Nephron progenitor cell (in vitro differentiated cells): ENCODE measurements at regions not wholly inside any gene's neighbourhood (a gene's known extent, or its start where the extent isn't known, plus 50 kb on each side); places are given as distances from the start of the nearest gene placed in this dataset.

Experiments
- DNase-seq: peaks from one replicate; pipeline ENCODE4 v3.0.0; 2021
- H3K27ac Mint-ChIP-seq: 2 replicates; pipeline ENCODE4 v1.8.0; 2021; ENCODE audit warnings: mild to moderate bottlenecking, moderate library complexity, mixed read lengths
- H3K27me3 Mint-ChIP-seq: 2 replicates; pipeline ENCODE4 v1.8.0; 2021; ENCODE audit warnings: mild to moderate bottlenecking, low read depth, mixed read lengths; ENCODE audit not compliant: poor library complexity
- H3K36me3 Mint-ChIP-seq: 2 replicates; pipeline ENCODE4 v1.8.0; 2021; ENCODE audit warnings: low read depth, mixed read lengths
- H3K4me1 Mint-ChIP-seq: 2 replicates; pipeline ENCODE4 v1.8.0; 2021; ENCODE audit warnings: mixed read lengths
- H3K4me3 Mint-ChIP-seq: 2 replicates; pipeline ENCODE4 v1.8.0; 2021; ENCODE audit warnings: mild to moderate bottlenecking, moderate library complexity, mixed read lengths
- H3K9me3 Mint-ChIP-seq: 2 replicates; pipeline ENCODE4 v1.8.0; 2021; ENCODE audit warnings: mild to moderate bottlenecking, moderate library complexity, mixed read lengths
- TF ChIP-seq, protein P1 (sequence below): fragments of 200-600 bp; sonication (generic); IDR thresholded peaks from 2 replicates; pipeline ENCODE4 v1.5.0; 2021; ENCODE audit warnings: antibody characterized with exemption

DNA sequence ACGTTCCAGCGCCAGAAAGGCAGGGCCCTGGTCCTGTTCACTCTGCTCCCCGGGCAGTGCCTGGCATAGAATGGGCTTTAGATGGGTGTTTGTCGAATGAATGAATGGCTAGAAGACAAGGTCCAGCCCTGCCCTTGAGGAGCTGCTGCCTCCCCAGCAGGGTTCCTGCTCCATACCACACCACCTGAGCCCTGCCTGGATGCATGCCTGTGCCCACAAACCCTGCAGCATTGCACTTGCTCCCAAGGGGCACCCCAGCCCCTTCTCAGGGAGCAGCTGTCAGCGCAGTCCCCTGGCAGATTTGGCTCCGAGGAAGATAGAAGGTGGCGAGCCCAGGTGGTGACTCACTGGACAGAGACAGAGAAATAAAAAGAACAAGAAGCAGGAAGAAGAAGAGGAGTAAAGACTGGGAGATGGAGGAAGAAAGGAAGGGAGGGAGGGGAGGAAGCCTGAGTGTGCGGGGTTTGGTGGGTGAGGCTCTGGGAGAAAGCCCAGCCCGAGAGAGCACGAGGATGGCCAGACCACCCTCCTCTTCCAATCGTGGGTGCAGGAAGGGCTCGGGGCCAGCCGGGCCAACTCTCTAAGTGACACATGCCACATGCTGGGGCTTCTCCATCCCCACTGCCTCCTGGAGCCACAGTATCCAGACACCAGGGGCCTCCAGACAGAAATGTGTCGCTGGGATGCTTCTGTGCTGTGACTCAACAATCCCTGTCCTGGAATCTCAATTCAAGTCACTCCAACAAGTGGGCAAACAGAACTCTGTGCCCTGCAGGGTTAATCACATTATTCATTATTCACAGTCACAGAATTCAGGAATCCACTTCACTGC, 1474.3 kb downstream of the BRD1 start:
- Mint-ChIP-seq H3K36me3 (no peaks in the 10 kb centered on the region), H3K4me1 (peaks cover 10% of the 10 kb centered on the region)

DNA sequence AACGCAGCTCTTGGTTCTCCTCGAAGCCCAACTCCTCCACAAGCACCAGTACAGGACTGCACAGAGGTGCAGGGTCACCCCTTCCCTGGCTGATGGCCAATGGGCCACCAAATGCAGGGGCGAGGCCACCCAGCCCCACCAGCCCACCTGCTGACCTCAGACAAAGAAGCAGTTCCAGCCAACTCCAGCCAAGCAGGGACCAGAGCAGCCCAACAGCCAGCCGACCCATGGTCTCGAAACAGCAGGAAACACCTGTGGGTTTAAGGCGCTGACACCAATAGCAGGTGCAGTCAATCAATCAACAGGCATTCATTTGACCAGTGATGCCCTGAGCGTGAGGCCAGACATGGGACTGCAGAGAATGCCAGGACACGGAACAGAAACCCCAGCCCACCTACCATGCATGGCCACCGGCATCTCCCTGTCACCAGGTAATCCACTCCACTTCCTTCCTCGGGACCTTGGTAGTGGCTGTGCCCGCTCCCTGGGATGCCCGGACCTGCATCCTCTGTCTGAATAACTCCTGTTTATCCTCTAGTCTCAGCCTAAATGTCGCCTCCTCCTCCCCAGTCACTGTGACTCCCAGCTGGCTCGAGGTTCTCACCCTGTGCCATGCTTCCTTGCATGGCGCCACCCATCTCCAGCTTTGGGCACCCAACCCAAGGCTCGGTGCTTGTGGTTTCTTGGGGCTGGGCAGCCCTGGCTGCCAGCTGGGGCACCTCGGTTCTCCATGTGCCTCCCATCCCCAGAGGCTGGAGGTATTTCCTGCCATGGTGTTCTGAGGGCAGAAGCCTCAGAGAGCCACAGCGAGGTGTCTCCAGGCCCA, 1475.4 kb downstream of the BRD1 start:
- Mint-ChIP-seq H3K27me3 (peaks cover 17% of the 10 kb centered on the region), H3K9me3 (no peaks in the 10 kb centered on the region), H3K4me3 (no peak overlapping the region), H3K27ac (no peak overlapping the region), H3K4me1 (peaks cover 10% of the 10 kb centered on the region), H3K36me3 (no peaks in the 10 kb centered on the region)
- DNase-seq: no peak
- TF ChIP-seq, protein P1, sequence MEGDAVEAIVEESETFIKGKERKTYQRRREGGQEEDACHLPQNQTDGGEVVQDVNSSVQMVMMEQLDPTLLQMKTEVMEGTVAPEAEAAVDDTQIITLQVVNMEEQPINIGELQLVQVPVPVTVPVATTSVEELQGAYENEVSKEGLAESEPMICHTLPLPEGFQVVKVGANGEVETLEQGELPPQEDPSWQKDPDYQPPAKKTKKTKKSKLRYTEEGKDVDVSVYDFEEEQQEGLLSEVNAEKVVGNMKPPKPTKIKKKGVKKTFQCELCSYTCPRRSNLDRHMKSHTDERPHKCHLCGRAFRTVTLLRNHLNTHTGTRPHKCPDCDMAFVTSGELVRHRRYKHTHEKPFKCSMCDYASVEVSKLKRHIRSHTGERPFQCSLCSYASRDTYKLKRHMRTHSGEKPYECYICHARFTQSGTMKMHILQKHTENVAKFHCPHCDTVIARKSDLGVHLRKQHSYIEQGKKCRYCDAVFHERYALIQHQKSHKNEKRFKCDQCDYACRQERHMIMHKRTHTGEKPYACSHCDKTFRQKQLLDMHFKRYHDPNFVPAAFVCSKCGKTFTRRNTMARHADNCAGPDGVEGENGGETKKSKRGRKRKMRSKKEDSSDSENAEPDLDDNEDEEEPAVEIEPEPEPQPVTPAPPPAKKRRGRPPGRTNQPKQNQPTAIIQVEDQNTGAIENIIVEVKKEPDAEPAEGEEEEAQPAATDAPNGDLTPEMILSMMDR: no peak

More for the DNA sequence above, 1474.3 kb downstream of the BRD1 start:
- DNase-seq: no peak
- Mint-ChIP-seq H3K27ac (no peak overlapping the region), H3K9me3 (no peaks in the 10 kb centered on the region), H3K27me3 (peaks cover 17% of the 10 kb centered on the region), H3K4me3 (no peak overlapping the region)
- TF ChIP-seq, protein P1: no peak

DNA sequence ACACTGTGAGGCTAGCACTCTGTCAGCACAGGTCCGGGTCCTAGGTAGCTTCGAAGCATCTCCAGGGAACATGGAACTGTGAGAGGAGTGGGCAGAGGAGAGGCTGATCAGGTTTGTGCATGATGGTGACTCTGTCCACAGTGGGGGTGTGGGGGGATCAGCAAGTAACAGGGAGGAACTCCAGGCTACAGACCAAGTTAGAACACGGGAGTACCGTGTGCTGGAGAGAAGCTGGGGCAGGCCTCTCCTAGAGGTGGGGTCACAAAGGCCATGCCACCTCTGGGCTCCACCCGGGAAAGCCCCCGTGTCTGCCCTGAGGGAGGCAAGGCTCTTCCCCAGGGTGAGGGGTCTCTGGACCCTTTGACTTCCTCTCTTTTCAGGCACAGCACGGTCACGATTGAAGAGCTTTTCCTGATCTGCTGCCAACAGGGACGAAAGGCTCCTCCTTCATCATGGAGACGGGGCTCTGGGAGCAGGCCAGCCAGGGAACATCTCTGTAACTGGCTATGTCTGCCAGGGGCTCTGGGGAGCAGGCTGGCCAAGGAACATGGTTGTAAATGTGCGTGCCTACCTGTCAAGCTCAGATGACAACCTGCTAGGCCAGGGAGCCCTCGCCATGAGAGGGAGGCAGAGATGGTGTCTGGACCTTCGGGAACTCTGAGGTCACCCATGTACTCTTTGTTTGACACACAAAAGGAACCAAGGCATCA, 1476.1 kb downstream of the BRD1 start:
- Mint-ChIP-seq H3K4me3 (no peak overlapping the region), H3K27ac (no peak overlapping the region), H3K27me3 (peaks cover 18% of the 10 kb centered on the region), H3K4me1 (peaks cover 6% of the 10 kb centered on the region), H3K36me3 (no peaks in the 10 kb centered on the region), H3K9me3 (no peaks in the 10 kb centered on the region)
- TF ChIP-seq, protein P1: no peak
- no peak for DNase-seq

DNA sequence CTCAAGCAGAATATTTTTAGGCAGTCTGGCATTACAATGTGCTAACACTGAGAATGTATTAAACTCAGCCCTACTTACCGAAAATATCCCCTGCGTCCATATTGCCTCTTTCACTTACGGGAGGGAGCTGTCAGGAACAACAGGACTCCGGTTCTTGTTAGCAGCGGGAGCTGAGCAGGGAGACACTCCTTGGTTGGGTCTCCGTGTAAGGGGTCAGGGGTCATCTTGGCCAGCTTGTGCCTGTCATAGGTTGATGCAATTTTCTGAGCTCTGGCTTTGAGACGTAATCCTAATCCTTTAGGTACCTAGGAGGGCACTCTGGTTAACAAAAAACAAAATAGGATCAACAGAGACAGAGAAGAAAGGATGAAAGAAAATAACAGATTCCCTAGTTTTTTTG, 1477.2 kb downstream of the BRD1 start:
- H3K36me3 Mint-ChIP-seq: no peaks in the 10 kb centered on the region
- peaks cover 19% of the 10 kb centered on the region for H3K27me3 Mint-ChIP-seq
- H3K4me1 Mint-ChIP-seq: peaks cover 3% of the 10 kb centered on the region
- TF ChIP-seq, protein P1: no peak
- no peak overlapping the region for H3K4me3 Mint-ChIP-seq
- H3K27ac Mint-ChIP-seq: peak overlapping the region; percentile 44
- no peaks in the 10 kb centered on the region for H3K9me3 Mint-ChIP-seq
- no peak for DNase-seq

DNA sequence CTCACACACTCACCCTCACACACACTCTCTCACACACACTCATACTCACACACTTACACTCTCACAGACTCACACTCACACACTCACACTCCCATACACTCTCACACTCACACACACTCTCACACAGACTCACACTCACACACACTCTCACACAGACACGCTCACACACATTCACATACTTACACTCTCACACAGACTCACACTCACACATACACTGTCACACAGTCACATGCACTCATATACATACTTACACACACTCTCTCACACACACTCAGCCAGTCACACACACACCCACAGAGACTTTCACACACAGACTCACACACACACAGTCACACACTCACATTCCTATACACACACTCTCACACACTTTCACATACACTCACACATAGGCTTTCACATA, 1478.8 kb downstream of the BRD1 start:
- no peak for DNase-seq
- Mint-ChIP-seq H3K4me3 (no peak overlapping the region), H3K4me1 (peaks cover 3% of the 10 kb centered on the region), H3K36me3 (no peaks in the 10 kb centered on the region), H3K27me3 (peaks cover 11% of the 10 kb centered on the region), H3K27ac (no peak overlapping the region), H3K9me3 (no peaks in the 10 kb centered on the region)
- TF ChIP-seq, protein P1: no peak
